Coronary artery (tissue), 2 donors: ENCODE measurements at regions not wholly inside any gene's neighbourhood (a gene's known extent, or its start where the extent isn't known, plus 50 kb on each side); places are given as distances from the start of the nearest gene placed in this dataset.

Experiments
- DNase-seq: peaks from one replicate; pipeline ENCODE4 v3.0.0-alpha.2; 2017; ENCODE audit warnings: low spot score
- H3K27ac ChIP-seq, 2 donors: fragments of 200-600 bp; sonication (generic); one replicate each; pipeline ENCODE4 v1.5.1; 2016 to 2019
- H3K4me3 ChIP-seq: fragments of 200-600 bp; sonication (generic); 2 replicates; pipeline ENCODE4 v1.5.1; 2016; ENCODE audit warnings: mild to moderate bottlenecking, moderate library complexity
- TF ChIP-seq, protein P1 (sequence below): fragments of 200-600 bp; sonication (generic); IDR thresholded peaks from one replicate; pipeline ENCODE4 v1.5.1; 2019; ENCODE audit warnings: antibody characterized with exemption

DNA sequence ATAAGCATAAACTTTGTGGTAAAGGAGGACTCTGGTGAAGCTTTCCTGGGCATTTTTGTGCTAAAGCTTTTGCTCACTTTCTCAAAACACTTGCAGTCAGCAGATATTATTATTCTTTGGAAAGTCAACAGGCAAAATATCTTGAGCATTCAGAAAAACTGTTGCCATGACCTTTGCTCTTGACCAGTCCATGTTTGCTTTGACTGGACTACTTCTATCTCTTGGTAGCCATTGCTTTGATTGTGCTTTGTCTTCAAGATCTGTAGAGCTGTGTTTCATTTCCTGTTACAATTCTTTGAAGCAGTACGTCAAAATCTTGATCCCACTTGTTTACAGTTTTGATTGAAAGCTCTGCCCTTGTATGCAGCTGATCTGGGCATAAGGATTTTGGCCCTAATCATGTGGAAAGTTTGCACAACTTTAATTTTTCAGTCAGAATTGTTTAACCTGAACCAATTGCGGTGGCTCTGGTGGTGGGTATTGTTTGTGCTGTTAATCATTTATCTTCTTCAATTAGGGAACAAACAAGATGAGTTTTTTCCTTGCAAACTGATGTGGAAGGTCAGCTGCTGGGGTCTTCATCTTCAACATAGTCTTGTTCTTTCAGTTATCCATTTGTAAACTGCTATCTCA is 121.5 kb upstream of the NUDT6 start:
- Histone ChIP-seq H3K27ac (no peak overlapping the region), H3K4me3 (no peak overlapping the region)
- DNase-seq, result no peak
- TF ChIP-seq, protein P1, sequence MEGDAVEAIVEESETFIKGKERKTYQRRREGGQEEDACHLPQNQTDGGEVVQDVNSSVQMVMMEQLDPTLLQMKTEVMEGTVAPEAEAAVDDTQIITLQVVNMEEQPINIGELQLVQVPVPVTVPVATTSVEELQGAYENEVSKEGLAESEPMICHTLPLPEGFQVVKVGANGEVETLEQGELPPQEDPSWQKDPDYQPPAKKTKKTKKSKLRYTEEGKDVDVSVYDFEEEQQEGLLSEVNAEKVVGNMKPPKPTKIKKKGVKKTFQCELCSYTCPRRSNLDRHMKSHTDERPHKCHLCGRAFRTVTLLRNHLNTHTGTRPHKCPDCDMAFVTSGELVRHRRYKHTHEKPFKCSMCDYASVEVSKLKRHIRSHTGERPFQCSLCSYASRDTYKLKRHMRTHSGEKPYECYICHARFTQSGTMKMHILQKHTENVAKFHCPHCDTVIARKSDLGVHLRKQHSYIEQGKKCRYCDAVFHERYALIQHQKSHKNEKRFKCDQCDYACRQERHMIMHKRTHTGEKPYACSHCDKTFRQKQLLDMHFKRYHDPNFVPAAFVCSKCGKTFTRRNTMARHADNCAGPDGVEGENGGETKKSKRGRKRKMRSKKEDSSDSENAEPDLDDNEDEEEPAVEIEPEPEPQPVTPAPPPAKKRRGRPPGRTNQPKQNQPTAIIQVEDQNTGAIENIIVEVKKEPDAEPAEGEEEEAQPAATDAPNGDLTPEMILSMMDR, result no peak

DNA sequence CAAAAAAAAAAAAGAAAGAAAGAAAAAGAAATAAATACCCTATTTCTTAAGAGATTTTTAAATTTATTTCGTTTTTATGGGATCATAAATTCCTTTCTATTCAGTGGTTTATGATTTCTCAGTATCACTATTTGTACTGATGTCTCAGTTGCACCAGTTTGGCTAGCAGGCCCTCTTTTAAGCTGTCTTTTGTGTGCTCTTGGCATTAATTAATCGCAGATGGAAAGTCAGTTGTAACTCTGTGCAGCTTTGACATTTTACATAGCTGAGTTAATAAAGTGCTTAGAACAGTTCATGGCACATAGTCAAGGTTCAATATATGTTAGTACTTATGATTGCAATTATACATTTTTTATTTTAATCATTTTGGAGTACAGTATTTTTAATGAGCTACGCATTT is 123.7 kb upstream of the NUDT6 start:
- Histone ChIP-seq H3K4me3 (no peak overlapping the region), H3K27ac (no peak overlapping the region)
- no peak for DNase-seq
- TF ChIP-seq, protein P1, result no peak

DNA sequence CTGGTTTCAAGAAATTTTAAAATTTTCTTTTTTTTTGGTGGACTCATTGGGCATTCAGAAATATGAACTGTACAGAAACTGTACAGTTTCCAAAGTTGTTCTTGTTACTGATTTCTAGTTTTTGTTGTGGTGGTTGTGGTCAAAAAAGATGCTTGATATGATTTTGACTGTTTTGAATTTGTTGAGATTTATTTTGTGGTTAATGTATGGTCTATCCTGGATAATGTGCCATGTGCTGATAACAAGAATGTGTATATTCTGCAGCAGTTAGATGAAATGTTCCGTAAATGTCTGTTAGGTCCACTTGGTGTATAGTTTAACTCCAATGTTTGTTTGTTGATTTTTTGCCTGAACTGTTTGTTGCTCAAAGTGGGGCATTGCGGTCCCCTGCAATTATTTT is 127.6 kb upstream of the NUDT6 start:
- Histone ChIP-seq H3K27ac (no peak overlapping the region), H3K4me3 (no peak overlapping the region)
- TF ChIP-seq, protein P1, result no peak
- DNase-seq, result no peak

DNA sequence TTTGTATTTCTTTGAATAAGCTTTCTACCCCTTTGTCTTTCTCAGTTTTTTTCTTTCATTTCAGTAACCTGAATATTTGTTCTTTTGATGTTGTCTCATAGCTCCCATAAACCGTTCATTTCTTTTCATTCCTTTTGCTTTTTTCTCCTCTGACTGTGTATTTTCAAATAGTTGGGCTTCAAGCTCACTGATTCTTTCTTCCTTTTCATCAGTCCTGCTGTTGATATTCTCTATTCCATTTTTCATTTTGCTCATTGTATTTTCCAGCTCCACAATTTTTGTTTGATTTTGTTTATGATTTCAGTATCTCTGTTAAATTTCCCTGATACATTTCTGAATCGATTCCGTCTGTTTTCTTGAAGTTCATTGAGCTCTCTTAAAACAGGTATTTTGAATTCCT is 129.6 kb upstream of the NUDT6 start:
- TF ChIP-seq, protein P1, result no peak
- H3K27ac ChIP-seq, result no peak overlapping the region
- DNase-seq, result no peak
- no peak overlapping the region for H3K4me3 ChIP-seq

DNA sequence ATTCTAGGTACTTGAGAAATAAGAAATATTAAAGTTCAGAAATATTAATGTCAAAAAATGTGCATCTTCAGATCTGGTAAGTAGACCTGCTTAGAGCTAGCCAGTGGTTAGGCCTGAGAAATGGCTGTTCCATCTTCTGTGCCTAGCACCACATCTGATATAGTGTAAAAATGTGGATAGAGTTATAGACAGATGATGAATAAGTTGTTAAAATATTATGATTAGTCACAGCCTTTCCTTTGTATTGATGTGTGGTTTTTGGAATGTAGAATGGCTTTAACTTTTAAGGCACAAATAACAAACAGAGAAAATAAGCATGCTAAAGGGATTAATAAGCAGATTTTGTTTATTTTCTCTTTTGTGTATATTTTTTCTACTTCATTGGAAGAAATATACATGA is 133.5 kb upstream of the NUDT6 start:
- TF ChIP-seq, protein P1, result no peak
- DNase-seq, result no peak
- Histone ChIP-seq H3K27ac (no peak overlapping the region), H3K4me3 (no peak overlapping the region)

DNA sequence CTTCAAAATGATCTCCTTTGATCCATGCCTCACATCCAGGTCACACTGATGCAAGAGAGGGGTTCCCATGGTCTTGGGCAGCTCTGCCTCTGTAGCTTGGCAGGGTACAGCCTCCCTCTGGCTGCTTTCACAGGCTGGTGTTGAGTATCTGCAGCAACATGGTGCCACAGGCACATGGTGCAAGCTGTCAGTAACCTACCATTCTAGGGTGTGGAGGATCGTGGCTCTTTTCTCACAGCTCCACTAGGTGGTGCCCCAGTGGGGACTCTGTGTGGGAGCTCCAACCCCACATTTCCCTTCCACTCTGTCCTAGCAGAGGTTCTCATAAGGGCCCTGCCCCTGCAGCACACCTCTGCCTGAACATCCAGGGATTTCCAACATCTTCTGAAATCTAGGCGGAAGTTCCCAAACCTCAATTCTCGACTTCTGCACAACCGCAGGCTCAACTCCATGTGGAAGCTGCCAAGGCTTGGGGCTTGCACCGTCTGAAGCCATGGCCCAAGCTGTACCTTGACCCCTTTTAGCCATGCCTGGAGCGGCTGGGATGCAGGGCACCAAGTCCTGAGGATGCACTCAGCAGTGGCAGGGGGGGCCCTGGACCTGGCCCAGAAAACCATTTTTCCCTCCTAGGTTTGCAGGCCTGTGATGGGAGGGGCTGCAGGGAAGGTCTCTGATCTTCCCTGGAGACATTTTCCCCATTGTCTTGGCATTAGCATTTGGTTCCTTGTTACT is 137.8 kb upstream of the NUDT6 start:
- TF ChIP-seq, protein P1, result no peak
- Histone ChIP-seq H3K27ac (no peak overlapping the region), H3K4me3 (no peak overlapping the region)
- DNase-seq, result no peak

DNA sequence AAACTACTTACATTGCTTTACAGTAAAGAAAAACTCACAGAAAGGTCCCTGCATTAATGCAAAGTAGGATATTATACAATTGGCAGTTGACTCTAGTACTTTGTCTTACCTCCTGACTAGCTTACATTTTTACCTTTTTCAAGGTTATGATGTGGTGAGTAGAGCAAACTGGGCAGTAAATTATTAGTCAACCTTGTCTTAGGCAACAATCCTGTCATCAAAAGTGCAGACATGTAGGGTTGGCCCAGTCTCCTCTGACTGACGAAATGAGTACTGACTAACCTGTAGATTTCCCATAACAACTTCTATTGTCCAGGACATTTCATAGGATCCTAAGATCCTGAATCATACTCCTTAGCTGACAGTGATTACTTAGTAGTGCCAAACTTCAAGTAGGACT is 142.0 kb upstream of the NUDT6 start:
- H3K4me3 ChIP-seq, result no peak overlapping the region
- no peak overlapping the region for H3K27ac ChIP-seq
- DNase-seq, result no peak
- TF ChIP-seq, protein P1, result no peak
